GM10266 (cell line): ENCODE measurements at regions not wholly inside any gene's neighbourhood (a gene's known extent, or its start where the extent isn't known, plus 50 kb on each side); places are given as distances from the start of the nearest gene placed in this dataset.

Experiments used
- DNase-seq: peaks from one replicate; pipeline ENCODE4 v3.0.0; 2012; ENCODE audit errors: extremely low spot score
- CTCF ChIP-seq: IDR thresholded peaks from 2 replicates; pipeline ENCODE4 v1.5.1; 2012; ENCODE audit warnings: mild to moderate bottlenecking, low read depth; ENCODE audit not compliant: control insufficient read depth, insufficient read depth; ENCODE audit errors: missing control alignments

GRCh38 chr2:23155022-23155421 is 230.0 kb upstream of the KLHL29 start:
- no peak for DNase-seq
- TF ChIP-seq CTCF, result no peak

GRCh38 chr2:23157812-23158211 is 227.2 kb upstream of the KLHL29 start:
- no peak for TF ChIP-seq CTCF
- no peak for DNase-seq

GRCh38 chr2:23158306-23158705 is 226.7 kb upstream of the KLHL29 start:
- DNase-seq, result no peak
- TF ChIP-seq CTCF, result no peak

- no peak for DNase-seq
- TF ChIP-seq CTCF, result no peak
Observed at GRCh38 chr2:23159746-23160405, 225.1 kb upstream of the KLHL29 start.

GRCh38 chr2:23164173-23164572 is 220.8 kb upstream of the KLHL29 start:
- TF ChIP-seq CTCF, result no peak
- no peak for DNase-seq

GRCh38 chr2:23169896-23170295 is 215.1 kb upstream of the KLHL29 start:
- TF ChIP-seq CTCF, result no peak
- DNase-seq, result no peak

GRCh38 chr2:23171108-23171507 is 213.9 kb upstream of the KLHL29 start:
- TF ChIP-seq CTCF, result no peak
- no peak for DNase-seq
